GM23338 (cell line): ENCODE measurements at regions not wholly inside any gene's neighbourhood (a gene's known extent, or its start where the extent isn't known, plus 50 kb on each side); places are given as distances from the start of the nearest gene placed in this dataset. TPM values are rescaled to one million over a fixed set of nuclear protein-coding genes. Genes with fewer than 3 reads are reported as not detected.

Experiments
- microRNA-seq: library from miRNA; unstranded; fragments of <30 nt; microRNA quantifications from one replicate; pipeline ENCODE4, GENCODE V29; 2017
- small RNA-seq: library from RNA; depleted of rRNA; stranded (forward); fragments of <200 nt; gene quantifications from one replicate; pipeline ENCODE3, GENCODE V24; 2014; ENCODE audit warnings: low replicate concordance

Small RNA genes lying in the stretch of these regions (microRNA-seq; reads per million reads assigned to microRNA genes)
- gene MIR5087 (not detected), gene MIR6077 (not detected)

Small RNA genes lying in the stretch of these regions (small RNA-seq; reads per million reads assigned to genes)
- gene AC239809.1 (not detected), gene MIR6077 (not detected), gene RF00019 (not detected), gene RNU1-120P (1.8 reads per million, percentile 79 among the genes with 10 or more reads in this experiment), gene RNU1-122P (14.7 reads per million, percentile 97 among the genes with 10 or more reads in this experiment), gene RNU1-13P (0.32 reads per million, percentile 16 among the genes with 10 or more reads in this experiment), gene RNVU1-1 (2.6 reads per million, percentile 86 among the genes with 10 or more reads in this experiment), gene RNVU1-2 (0.10 reads per million), gene RNVU1-3 (6.2 reads per million, percentile 94 among the genes with 10 or more reads in this experiment)
